ENCODE measurements at regions not wholly inside any gene's neighbourhood (a gene's known extent, or its start where the extent isn't known, plus 50 kb on each side); places are given as distances from the start of the nearest gene placed in this dataset.

DNA sequence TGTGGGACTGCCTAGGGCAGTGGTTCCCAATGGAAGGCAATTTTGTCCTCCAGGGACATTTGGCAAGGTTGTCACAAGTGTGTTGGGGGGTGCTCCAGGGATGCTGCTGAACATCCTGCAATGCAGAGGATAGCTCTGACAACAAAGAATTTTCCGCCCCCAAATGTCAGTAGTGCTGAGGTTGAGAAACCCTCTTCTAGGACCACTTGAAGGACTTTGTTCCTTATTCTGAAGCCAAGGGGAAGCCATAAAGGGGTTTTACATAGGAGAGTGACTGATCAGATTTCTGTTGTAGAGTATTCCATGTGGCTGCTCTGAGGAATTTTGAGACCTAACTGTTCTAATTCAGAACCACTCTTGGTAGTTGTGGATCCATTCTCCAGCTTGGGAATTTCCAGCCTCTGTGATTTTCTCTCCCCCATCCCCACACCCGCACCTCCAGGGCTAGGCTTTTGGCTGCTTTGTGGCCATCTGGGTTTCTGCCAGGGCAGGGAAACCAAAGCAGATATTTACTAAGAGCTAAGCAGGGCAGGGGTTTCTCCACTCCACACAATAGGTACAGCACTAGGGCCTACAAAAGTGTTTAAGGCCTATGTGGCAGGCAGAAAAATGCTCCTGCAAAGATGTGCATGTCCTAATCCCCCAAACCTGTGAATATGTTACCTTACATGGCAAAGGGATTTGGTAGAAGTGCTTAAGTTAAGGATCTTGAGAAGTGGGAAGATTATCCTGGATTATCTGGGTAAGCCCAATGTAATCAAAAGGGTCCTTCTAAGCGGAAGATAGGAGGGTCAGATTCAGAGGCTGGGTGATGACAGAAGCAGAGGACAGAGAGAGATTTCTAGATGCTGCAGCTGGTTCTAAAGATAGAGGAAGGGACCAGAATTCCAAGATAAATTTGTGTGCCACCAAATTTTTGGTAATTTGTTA, 135.4 kb downstream of the TMEM17 start:
- Histone ChIP-seq H3K4me3 (ENCODE audit: low read depth, low read length, poor library complexity, severe bottlenecking) (no peak overlapping the region), H3K9me2 (ENCODE audit: low read depth, low read length) (no peaks in the 10 kb centered on the region), H3K36me3 (ENCODE audit: insufficient read depth, low read length) (no peaks in the 10 kb centered on the region; the same call in 1 of the 2 replicates), H3K4me2 (ENCODE audit: low read length) (no peak overlapping the region), H3K27me3 (ENCODE audit: insufficient read depth, low read length) (no peaks in the 10 kb centered on the region), H3K9ac (ENCODE audit: low read length) (no peak overlapping the region), H4K20me1 (ENCODE audit: insufficient read depth, low read length) (no peaks in the 10 kb centered on the region), H3K27ac (ENCODE audit: low read depth, low read length, poor library complexity, severe bottlenecking) (no peak overlapping the region), H3K4me1 (ENCODE audit: insufficient read depth, low read length, severe bottlenecking) (no peaks in the 10 kb centered on the region), H3K9me3 (ENCODE audit: low read length) (peaks cover 14% of the 10 kb centered on the region), H3F3A (ENCODE audit: insufficient read depth, low read length) (no peaks in the 10 kb centered on the region), H3K79me2 (ENCODE audit: insufficient read depth, low read length) (no peaks in the 10 kb centered on the region), H2AFZ (ENCODE audit: low read length) (no peak overlapping the region)
- TF ChIP-seq, protein P1, sequence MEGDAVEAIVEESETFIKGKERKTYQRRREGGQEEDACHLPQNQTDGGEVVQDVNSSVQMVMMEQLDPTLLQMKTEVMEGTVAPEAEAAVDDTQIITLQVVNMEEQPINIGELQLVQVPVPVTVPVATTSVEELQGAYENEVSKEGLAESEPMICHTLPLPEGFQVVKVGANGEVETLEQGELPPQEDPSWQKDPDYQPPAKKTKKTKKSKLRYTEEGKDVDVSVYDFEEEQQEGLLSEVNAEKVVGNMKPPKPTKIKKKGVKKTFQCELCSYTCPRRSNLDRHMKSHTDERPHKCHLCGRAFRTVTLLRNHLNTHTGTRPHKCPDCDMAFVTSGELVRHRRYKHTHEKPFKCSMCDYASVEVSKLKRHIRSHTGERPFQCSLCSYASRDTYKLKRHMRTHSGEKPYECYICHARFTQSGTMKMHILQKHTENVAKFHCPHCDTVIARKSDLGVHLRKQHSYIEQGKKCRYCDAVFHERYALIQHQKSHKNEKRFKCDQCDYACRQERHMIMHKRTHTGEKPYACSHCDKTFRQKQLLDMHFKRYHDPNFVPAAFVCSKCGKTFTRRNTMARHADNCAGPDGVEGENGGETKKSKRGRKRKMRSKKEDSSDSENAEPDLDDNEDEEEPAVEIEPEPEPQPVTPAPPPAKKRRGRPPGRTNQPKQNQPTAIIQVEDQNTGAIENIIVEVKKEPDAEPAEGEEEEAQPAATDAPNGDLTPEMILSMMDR (IDR thresholded peaks at IDR 0.05; ENCODE audit: low read length), result no peak
- no peak for TF ChIP-seq EZH2 (IDR thresholded peaks at IDR 0.05; ENCODE audit: borderline replicate concordance, low read length)

DNA sequence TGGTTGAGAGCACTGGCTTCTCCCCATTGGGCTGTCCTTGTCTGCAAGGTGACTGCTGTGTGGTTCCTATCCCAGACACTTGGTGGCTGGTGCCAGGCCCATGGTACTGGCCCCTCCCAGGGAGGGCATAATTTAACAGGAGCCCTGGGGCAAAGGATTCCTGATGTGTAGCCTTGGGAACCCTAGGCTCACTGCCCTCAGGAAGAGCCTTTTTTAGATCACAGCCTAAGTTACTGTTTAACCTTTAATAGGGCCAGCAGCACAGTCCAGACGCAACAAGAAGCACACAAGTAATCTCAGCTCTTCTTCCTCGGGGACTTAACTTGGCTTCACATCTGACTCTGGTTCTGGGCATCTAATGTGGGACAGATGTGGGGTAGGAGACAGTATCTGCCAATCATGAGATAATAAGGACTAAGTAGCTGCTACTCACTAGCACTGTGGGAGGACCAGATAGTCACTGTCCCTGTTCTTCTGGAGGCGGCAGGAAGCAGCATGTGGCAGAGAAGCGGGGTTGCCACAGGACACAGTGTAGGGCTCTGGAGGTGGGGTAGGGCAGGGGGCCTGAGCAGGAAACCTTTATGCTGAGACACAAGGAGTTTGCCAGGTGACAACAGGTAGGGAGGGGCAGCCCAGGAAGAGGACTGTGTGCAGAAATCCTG, 136.3 kb downstream of the TMEM17 start:
- H3K79me2 ChIP-seq (ENCODE audit: insufficient read depth, low read length), result no peaks in the 10 kb centered on the region
- no peak overlapping the region for H3K9ac ChIP-seq (ENCODE audit: low read length)
- no peak overlapping the region for H3K4me3 ChIP-seq (ENCODE audit: low read depth, low read length, poor library complexity, severe bottlenecking)
- TF ChIP-seq, protein P1 (IDR thresholded peaks at IDR 0.05; ENCODE audit: low read length), result no peak
- TF ChIP-seq EZH2 (IDR thresholded peaks at IDR 0.05; ENCODE audit: borderline replicate concordance, low read length), result no peak
- peaks cover 14% of the 10 kb centered on the region for H3K9me3 ChIP-seq (ENCODE audit: low read length)
- H4K20me1 ChIP-seq (ENCODE audit: insufficient read depth, low read length), result no peaks in the 10 kb centered on the region
- H3K9me2 ChIP-seq (ENCODE audit: low read depth, low read length), result no peaks in the 10 kb centered on the region
- no peak overlapping the region for H3K4me2 ChIP-seq (ENCODE audit: low read length)
- no peaks in the 10 kb centered on the region; the same call in 1 of the 2 replicates for H3K36me3 ChIP-seq (ENCODE audit: insufficient read depth, low read length)
- no peaks in the 10 kb centered on the region for H3F3A ChIP-seq (ENCODE audit: insufficient read depth, low read length)
- H3K4me1 ChIP-seq (ENCODE audit: insufficient read depth, low read length, severe bottlenecking), result no peaks in the 10 kb centered on the region
- H2AFZ ChIP-seq (ENCODE audit: low read length), result no peak overlapping the region
- H3K27ac ChIP-seq (ENCODE audit: low read depth, low read length, poor library complexity, severe bottlenecking), result no peak overlapping the region
- no peaks in the 10 kb centered on the region for H3K27me3 ChIP-seq (ENCODE audit: insufficient read depth, low read length)

DNA sequence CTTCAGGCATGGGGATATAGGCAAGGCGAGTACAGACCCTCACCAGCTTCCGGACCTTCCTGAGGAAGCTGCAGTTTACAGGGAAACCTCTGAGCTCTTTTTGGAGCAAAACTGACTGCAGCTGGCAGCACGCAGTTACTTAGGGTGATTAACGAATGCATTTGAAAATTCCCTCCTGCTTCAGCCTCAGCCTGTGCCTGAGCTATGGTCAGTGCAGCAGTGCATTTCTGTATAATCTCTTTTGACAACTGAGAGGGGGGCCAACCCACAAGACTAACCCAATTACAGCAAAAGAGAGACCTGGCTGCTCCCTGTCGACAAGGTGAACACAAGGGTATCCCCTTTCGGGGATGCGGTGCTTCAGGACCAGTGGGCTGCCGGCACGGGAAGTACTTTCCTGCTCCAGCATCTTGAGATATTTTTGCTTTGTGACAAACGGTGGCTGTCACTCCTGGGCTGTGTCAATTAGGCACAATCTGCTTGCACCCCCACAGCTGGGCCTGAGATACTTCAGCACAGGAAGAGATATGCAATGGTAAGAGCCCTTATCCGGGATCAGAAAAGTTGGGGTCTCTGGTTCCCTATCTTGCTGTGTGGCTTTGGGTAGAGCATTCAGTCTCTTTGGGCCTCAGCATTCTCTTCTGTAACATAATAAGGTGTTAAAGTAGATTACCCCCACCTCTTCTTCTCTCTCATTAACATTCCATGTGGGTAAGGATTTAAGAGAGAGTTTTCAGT, 141.0 kb downstream of the TMEM17 start:
- Histone ChIP-seq H3K4me1 (ENCODE audit: insufficient read depth, low read length, severe bottlenecking) (peaks cover 26% of the 10 kb centered on the region), H3K4me3 (ENCODE audit: low read depth, low read length, poor library complexity, severe bottlenecking) (no peak overlapping the region), H3K9me2 (ENCODE audit: low read depth, low read length) (no peaks in the 10 kb centered on the region), H3K79me2 (ENCODE audit: insufficient read depth, low read length) (no peaks in the 10 kb centered on the region), H3K36me3 (ENCODE audit: insufficient read depth, low read length) (no peaks in the 10 kb centered on the region), H3K27me3 (ENCODE audit: insufficient read depth, low read length) (no peaks in the 10 kb centered on the region), H3K4me2 (ENCODE audit: low read length) (no peak overlapping the region), H3F3A (ENCODE audit: insufficient read depth, low read length) (no peaks in the 10 kb centered on the region), H4K20me1 (ENCODE audit: insufficient read depth, low read length) (no peaks in the 10 kb centered on the region), H3K9ac (ENCODE audit: low read length) (no peak overlapping the region), H3K27ac (ENCODE audit: low read depth, low read length, poor library complexity, severe bottlenecking) (no peak overlapping the region), H2AFZ (ENCODE audit: low read length) (no peak overlapping the region), H3K9me3 (ENCODE audit: low read length) (no peaks in the 10 kb centered on the region)
- TF ChIP-seq, protein P1 (IDR thresholded peaks at IDR 0.05; ENCODE audit: low read length), result no peak
- no peak for TF ChIP-seq EZH2 (IDR thresholded peaks at IDR 0.05; ENCODE audit: borderline replicate concordance, low read length)

All from OCI-LY1 (cell line).